GM18873 (cell line): ENCODE measurements at regions not wholly inside any gene's neighbourhood (a gene's known extent, or its start where the extent isn't known, plus 50 kb on each side); places are given as distances from the start of the nearest gene placed in this dataset.
"Not testable (repeated sequence)": the region's sequence is repeated elsewhere in the genome, so short reads cannot be mapped to it uniquely, and the experiment has no call there.

Source experiments
- ATAC-seq: cut with Tn5 transposase; IDR thresholded peaks from one replicate; pipeline ENCODE4 v1.9.1; 2021; ENCODE audit warnings: mild to moderate bottlenecking, moderate library complexity, moderate number of reproducible peaks; ENCODE audit not compliant: unreplicated experiment, low FRiP score

DNA sequence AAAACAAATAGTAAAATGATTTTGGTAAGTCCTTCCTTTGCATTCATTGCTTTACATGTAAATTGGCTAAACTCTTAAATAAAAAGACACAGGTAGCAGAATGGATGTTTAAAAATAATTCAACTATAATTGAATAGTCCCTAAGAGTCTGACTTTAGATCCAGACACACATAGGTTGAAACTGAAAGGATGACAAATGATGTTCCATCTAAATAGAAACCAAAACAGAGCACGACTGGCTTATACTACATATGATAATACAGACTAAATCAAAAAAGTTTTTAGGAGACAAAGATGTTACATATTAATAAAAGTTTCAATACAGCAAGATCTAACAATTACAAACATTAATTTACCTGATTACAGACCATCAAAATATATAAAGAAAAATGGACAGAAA lies 2055.1 kb upstream of the WWC1 start:
- ATAC-seq: no peak

DNA sequence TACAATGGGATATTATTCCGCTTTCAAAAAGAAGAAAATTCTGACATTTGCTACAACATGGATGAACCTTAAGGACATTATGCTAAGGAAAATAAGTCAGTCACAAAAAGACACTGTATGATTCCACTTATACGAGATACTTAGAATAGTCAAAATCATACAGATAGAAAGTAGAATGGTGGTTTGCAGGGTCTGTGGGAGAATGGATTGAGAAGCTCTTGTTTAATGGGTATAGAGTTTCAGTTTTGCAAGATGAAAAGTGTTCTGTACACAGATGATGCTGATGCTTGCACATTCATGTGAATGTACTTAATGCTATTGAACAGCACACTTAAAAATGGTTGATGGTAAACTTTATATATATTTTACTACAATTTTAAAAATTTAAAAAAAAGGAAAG lies 2050.7 kb upstream of the WWC1 start:
- ATAC-seq: no peak

DNA sequence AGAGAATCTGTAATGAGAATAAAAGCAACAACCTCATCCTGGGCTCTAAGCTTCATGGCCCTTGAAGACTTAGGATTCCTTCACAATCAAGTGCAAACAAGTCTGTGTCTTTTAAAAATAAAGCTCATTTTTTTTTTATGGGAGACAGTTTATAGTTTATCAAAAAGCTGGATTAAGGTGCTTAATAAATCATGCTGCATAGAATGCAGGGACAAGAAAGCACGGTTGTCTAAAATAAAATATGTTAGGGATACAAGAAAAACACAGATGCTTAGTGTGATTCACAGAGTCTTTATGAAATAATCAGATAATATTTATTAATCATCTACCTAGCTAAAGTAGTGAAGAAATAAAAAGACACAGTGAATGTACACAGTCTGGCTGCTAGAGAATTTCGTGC lies 2045.9 kb upstream of the WWC1 start:
- no peak for ATAC-seq

DNA sequence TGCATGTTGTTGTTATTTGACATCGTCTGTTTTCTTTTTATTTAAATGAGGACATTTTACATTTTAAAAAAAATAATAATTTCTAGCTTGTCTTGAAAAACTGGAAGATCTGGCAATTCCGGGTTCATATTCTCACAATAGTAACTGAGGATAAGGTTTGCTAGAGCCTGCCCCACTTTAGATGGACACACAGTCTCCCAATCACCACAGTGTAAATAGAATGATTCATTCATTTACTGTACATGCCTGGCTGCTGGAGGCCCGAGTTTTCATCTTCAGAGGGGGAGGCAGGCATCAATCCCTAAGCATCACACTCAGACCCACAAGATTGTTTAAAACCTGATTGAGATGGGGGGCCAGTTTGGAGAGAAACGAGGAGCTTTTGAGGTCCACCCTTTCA lies 2039.7 kb upstream of the WWC1 start:
- no peak for ATAC-seq

DNA sequence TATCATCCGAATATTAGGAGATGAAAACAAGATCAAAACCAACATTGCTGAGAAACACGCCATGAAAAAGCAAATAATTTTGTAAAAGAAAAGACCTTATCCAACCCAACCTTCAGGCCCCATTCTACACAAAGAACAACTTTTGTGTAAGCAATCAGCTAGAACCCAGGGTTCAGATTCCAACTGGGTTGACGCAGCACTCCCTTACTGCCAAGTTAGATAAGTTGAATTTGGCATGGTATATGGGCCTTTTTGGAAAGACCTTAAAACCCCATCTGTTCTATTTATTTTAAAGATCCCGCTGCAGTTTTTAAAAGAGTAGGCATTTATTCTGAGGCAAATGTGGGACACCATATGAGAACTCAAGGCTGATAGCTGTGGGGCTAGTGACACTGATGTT lies 2033.8 kb upstream of the WWC1 start:
- no peak for ATAC-seq

DNA sequence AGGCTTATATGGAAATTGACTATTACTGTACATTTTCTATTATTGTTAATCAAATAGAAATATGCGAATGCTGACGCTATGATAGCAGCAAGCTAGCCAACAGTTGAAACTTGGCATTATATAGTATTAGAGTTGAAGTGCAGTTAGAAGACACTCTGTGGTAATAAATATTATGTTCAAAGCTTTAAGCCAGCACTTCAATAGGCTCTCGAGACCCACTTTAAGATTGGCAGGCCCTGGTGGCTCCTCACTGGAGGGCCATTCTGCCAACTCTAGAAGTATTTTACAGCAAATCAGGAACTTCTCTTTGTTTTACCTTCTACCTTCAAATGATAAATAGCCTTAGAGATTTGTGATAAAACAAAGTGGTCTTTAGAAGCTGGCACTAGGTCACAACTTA lies 2029.0 kb upstream of the WWC1 start:
- no peak for ATAC-seq

DNA sequence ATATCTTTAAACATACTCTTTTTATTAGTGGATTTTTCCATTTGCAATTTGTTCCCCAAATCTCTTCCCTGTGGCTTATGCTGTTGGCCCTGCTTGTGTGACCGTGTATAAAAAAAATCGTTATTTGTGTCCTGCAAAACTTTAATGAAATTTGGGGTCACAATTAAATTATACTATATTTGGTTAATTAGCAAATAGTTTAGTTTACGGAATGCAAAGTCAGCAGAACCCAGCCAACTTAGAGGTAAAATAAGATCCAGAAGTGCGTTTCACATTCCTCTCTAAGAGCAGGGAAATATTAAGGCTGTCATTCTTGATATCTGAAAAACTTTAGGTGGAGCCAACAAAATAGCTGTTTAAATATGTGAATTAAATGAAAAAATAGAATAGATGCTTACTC lies 2023.5 kb upstream of the WWC1 start:
- ATAC-seq: no peak

DNA sequence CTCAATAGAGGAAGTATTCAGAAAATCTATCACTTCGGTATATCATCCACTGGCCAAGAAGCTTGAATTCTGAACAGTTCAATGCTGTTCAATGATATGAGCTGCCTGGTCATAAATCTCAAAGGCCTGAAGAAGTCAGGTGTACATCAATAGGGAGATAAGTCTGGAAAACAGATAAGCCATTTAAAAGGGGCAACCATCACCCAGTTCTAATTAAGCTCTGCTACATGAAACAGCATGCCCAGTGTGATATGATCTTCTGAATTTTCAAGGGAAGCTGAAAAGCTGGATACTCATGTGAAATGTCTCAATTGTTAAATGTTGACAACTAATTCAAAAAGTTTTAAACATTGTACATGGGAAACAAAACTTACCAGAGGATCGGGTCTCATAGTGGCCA lies 2020.7 kb upstream of the WWC1 start:
- no peak for ATAC-seq

DNA sequence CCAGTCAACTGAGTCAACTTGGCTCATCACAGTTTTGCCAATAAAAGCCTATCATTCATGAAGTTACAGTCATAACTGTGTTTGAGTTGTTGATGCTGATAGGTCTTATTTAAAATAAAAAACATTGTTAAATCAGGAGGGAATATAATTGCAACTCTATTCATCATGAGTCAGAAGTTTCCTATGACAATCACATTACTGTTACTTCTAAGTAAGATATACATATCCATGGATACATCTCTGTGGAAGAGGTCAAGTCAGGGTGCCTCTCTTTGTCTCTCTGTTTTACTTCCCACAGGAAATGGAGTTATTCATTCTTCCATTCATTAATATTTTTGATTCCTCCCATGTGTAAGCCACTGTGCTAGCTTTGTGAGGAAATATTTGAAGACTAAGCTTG lies 2015.4 kb upstream of the WWC1 start:
- no peak for ATAC-seq

DNA sequence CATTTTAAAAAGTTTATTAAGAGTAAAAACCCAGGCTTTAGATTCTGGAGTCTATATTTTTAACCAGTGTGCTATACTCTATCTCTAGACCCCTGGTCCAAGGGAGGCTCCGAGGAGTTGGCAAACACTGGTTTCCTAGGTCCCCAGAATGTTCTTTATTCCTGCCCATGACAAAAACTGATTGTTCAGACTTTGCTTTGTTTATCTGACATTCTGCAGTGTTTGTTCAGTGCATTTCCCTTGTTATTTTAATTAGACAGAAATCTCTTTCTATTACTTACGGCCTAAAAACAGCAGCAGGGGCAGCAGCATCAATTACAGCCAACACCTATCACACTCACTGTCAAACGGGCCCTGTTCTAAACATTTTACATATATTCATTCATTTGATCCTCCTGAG lies 2011.6 kb upstream of the WWC1 start:
- no peak for ATAC-seq

DNA sequence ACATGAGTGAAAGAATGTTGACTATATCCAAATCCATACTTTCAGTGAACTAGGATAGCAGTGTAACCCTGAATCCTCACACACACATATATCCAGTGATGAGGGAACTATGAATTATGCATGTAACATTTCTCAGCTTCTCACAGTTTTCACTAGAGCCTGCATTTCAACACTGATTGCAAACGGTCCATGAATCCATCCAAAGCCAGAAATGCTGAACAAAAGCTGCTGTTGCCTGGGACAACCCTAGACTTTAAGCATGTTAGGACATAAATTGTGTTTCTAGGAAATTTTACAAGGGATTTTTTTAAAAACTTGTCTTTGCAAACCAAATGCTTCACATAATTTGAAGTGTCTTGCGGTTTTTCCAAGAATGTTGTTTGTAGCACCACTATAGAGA lies 2010.0 kb upstream of the WWC1 start:
- ATAC-seq: no peak

DNA sequence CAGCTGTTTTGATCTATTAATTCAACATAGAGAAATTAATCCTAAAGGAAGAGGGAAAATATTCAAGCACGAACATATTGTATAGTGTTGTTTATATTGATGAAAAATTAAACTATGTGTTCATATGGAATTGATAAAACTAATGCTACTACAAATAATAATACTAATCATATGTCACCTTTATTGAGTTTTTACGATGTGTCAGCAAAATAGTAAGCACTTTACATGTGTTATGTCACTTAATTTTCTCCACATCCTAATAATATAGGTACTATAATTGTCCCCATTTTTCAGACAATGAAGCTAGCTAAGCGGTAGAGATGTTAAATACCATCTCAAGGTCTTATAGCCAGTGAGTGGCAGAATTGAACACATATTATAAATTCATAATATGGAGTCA lies 2008.5 kb upstream of the WWC1 start:
- ATAC-seq: no peak

DNA sequence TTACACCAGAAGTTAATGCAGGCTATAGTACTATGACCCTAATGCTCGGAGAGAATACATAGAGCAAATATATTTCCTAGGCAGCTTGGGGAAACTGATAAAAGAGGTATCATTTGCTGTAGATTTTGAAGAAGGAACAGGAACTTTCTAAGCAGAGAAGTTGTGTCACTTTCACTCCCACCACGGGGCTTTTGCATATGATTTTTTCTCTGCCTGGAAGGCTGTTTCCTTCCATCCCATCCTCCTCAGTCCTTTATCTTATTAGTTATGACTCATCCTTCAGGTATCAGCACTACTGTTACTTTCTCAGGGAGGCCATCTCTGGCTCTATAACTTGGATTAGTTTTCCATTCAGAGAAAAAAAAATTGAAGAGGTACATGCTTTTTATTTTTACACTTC lies 2006.1 kb upstream of the WWC1 start:
- no peak for ATAC-seq

DNA sequence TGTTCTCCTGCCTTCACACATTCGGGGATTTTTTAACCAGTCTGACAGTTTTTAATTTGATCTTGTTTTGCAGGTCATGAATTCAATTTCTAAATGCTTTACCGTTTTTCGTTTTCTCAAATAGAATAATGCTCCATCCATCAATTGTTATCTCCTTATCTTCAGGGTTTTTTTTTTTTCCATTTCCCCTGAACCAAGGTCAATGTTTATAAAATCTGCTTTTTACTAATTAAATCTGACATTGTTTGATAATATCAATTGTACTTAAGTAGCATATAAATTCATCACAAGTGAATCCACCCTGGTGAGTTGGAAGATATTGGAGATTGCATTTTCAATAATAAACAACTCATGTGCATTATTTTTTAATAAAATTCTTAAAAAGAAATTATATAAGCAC lies 2004.6 kb upstream of the WWC1 start:
- no peak for ATAC-seq

DNA sequence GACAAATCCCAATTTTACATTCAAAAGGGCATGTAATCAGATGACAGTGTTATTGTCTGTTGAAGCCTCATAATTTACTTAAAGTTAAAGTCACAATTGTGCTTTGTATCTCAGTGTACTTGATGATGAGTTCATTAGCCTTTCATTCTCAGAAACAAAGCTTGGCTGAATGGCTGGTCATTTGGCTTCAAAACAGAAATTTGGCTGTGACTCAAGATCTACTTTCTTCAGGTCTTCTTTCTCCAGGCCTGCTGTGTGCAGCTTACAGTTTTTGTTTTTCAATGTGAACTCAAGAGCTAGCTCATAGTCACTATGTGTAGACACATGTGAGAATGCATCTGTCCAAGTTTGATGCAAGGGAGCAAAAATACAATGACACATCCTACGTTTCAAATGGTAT lies 2003.6 kb upstream of the WWC1 start:
- ATAC-seq: no peak

DNA sequence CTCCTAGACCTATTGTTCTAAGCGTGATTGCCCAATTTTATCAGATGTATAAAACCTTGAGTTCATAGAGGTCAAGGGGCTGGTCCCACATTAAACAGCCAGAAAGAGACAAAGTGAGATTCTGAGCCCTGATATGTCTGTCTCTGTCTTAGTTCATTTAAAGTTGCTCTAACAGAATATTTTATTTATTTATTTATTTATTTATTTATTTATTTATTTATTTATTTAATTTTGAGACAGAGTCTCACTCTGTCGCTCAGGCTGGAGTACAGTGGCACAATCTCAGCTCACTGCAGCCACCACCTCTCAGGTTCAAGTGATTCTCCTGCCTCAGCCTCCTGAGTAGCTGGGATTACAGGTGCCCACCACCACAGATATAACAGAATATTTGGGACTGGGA lies 1999.6 kb upstream of the WWC1 start:
- not testable (repeated sequence) for ATAC-seq

DNA sequence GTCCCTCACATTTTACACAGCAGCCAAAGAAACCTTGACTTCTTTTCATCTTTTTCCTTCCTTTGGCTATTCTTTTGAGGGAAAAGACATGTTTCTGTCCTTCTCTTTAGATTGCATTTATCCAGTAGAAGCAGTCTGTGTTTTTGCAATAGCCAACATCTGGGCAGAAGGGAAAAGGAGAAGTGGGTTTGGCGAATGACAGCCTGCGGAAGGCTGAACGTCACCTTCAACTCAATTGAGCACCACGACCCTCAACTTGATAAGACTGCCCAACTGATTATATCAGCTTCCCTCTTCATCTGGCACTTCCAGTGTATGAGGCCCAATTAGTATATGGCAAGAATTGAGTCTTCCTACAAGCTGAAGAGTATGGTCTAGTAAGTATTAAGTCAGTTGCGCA lies 1997.6 kb upstream of the WWC1 start:
- no peak for ATAC-seq

DNA sequence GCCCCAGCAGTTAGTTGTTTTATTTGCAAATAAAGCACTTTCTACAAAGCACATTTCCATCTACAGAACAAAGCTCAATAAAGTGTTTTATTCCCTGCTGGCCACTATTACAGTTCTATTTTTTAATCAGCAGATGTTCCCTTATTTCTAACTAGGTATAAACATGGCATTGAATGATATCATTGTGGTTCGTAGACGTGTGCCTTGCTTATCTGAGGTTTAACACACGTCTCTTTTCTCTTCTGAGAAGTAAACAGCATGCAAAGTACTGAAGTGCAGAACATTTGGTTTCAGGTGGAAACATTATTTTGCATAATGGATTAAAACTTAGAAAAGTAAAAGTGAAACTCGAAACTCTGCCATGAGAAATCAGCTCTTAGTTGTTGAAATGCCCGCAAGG lies 1989.3 kb upstream of the WWC1 start:
- ATAC-seq: no peak

DNA sequence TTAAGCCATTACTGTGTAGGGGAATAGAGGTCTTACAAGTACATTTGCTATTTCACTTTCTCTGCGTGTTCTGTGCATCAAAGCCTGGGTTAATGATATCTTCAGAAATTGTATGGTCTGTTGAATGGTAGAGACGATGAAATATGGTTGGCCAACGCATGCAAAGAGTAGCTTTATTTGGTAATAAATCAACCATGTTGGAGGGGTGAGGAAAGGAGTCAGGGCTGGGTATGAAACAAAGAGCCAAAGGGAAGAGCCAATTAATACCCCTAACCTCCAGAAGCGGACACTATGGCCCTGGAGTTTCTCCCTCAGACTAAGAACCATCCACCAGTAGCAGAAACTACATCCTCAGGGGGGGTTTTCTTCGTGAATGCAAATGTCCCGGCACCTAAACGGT lies 1974.0 kb upstream of the WWC1 start:
- no peak for ATAC-seq

DNA sequence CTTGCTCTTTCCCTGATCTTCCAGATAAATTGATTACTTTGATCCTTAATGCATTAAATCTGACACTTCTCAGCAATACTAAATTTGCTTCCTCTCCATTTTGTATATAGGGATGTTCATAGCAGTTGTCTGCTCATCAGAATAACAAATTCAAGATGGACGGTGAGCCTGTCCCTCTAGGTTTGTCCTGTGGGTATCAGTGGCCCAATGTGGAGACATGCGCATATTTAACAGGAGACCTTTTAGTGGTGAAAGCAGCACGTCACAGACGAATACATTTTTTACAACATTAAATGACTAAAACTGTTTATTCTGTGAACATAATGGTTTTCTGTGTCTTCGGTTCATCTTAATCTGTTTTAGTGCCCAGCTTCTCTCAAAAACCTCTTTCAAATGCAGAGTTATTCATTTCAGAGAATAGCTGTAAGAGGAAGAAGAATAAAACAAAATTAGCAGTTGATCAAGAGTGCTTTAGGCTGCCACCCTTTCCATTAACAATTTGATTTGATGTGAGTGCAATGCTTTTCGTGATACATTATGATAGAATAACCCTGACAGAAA lies 1970.4 kb upstream of the WWC1 start:
- no peak for ATAC-seq

DNA sequence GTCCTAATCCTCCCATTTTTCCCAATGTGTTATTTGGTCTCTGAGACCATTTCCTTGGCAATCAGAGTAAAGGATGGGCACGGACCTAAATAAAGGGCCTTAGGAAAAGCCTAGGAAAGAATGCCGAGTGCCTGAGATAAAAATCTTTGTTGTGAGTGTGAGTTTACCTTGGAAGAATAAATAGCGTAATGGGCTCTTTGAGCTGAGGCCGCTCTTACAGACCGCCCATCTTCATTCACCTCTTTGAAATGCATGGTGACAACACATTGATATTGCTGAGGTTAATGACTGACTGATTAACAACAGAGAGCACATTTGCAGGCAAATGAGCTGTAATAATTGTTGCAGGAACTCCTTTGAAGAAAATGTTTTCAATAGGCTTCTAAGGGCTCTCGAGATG lies 1967.1 kb upstream of the WWC1 start:
- ATAC-seq: no peak

DNA sequence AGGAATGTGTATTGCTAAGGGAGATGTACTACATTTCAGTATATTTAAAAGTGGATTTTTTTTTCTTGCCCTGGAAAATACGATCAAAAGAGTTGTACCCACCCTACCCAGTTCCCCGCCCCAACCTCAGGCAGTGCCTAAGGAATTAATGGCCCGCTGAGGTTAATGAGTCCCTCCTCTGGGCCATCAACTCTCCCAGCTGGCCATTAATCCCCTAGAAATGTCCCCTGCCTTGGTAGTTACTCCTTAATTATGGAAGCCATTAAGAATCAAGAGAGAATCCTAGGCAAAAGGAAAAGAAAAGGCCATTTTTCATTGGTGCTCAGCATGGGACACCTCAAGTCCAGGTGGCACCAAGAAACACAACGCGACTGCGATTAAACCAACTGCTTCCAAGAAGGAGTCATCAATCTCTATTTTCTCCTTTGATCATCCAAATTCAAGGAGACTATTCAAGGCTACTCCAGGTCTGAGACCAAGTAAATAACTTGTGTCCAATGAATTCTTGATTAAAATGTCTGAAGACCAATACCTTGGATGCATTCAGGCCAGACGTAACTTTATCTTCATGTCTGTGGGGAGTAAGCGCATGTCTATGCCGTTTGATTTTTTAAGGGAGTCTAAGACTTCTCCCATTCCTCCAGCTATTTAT lies 1962.2 kb upstream of the WWC1 start:
- no peak for ATAC-seq

DNA sequence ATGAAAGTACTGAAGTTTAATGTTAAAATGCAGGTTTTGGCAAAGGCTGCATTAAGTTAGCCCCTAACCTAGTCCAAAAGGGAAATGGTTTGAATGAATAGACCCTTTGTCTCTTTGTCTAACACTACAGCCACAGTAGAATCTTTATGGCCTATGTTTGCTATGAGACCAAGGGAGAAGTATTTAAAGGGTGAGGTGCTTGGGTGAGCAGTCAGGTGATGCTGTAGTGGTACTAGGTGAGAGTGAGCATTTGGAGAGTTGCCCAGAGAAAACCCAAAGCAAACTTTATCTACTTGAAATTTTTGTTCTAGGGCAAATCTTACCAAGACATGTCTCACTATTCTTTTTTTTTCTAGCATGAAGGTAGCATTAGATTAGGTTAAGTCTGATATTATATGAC lies 1961.4 kb upstream of the WWC1 start:
- no peak for ATAC-seq
